ENCODE measurements at regions not wholly inside any gene's neighbourhood (a gene's known extent, or its start where the extent isn't known, plus 50 kb on each side); places are given as distances from the start of the nearest gene placed in this dataset.

DNA sequence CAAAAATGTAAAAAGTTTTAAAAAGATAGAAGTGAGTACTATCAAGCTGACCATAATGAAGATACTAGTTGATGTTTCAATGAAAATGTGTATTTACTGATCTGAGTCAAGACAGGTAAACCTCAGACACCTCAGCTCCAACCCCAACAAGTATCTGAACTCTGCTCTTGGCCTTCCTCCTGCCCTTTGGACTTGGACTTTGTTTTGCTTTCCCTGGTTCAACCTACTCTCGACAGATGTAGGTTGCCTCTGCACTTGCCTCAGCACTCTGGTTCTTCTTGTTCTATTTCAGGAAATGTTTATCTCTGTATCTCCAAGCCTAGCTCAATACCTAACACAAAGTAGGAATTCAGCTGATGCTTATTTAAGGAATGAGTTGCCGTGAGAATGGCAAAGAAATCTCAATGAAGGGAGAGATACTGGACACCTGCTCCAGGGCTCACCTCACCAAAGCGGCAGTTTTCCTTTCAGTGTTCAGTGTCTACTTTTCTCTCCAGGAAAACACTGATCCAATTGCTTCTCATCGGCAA is 248.8 kb upstream of the CTAGE1 start:
- FAIRE-seq (no peak), DNase-seq (ENCODE audit: insufficient read length, low spot score) (no peak)

DNA sequence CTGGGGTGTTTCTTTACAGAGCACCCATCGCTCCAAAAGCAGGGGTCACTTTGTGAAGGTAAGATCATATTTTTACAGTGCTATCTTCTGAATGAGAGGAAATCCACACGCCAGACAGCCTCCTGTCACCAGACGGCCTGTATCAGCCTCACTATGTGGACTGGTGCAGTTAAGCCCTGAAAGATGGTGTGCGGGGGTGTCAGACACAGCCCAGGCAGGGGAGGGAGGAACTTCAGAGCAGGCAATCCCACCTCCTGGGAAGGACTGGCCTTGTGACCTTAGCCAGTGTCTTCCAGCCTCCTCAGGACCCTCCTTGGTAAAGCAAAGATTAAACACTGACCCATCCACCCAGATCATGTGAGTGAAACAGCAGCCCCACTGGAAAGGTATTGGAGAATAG is 249.4 kb upstream of the CTAGE1 start:
- FAIRE-seq (no peak), DNase-seq (ENCODE audit: insufficient read length, low spot score) (no peak)

DNA sequence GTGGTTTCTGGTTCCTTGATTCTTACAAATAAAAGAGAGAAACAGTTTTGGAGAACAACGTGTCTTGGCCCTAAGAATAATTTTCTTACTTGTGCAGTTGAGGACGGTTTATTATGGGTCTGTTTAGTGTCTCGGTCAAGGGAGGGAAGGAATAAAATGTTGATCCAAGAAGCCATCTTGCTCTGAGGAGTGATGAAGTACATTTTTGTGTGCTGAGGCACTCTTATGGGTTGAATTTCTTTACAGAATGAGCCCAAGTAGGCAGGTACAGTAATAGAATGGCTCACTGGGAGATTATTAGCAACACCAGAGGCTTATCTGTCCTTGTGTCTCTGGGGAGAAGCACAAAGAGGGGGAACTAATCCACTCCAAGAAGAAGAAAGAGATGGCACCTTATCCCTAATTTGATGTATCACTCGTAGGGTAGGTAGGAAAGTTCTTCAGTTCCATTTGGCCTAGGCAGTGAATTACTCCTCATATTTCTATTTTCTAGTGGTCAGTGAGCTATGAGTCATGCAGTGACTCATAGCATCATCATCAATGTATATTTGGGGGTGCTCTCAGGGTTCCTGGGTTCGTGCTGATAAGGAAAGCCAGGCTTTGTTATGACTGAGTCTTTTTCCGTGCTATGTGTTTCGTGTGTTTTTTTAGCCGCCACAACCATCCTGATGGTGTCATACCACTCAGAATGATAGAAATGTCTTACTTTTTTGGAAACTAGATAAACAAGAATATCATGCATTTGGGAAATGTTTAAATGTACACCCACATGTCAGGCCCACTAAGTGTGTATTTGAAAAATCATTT is 250.1 kb upstream of the CTAGE1 start:
- FAIRE-seq (no peak), DNase-seq (ENCODE audit: insufficient read length, low spot score) (no peak)

DNA sequence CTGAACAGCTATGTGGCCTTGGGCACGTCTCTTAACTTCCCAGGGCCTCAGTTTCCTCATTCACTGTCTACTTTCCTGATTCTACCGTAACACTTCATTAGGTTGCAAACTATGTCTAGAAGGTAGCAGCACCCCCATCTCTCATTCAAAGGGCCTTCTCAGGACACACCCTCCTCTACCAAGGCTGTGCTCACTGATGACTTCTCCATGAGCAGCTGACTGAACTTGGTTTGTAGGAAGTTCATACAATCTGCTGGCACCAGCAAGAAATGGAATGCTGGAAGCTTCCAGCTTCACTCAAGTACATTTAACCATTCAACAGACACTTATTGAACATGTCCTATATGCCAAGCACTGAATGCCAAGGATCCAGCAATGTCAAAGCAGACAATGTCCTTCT is 250.8 kb upstream of the CTAGE1 start:
- FAIRE-seq = no peak

DNA sequence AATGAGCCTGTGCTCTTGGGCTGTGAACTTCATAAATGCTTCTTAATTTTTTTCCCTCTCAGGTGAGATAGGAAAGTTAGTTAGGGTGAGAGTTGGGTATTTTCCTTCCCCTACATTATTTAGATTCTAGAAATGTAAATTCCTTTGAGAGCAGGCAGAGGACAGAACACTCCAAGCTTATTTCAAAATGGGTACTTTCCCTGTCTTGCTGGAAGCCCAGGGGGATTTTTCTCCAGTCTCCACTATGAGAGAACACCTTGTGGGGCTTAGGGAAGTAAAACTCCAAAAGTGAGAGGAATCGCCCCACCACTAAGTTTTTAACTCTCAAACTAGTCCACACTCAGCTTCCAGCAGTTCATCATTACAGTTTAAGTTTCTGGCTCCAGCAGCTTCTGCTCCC is 253.2 kb upstream of the CTAGE1 start:
- FAIRE-seq = no peak

More for the DNA sequence above, 250.8 kb upstream of the CTAGE1 start:
- no peak for DNase-seq (ENCODE audit: insufficient read length, low spot score)

DNA sequence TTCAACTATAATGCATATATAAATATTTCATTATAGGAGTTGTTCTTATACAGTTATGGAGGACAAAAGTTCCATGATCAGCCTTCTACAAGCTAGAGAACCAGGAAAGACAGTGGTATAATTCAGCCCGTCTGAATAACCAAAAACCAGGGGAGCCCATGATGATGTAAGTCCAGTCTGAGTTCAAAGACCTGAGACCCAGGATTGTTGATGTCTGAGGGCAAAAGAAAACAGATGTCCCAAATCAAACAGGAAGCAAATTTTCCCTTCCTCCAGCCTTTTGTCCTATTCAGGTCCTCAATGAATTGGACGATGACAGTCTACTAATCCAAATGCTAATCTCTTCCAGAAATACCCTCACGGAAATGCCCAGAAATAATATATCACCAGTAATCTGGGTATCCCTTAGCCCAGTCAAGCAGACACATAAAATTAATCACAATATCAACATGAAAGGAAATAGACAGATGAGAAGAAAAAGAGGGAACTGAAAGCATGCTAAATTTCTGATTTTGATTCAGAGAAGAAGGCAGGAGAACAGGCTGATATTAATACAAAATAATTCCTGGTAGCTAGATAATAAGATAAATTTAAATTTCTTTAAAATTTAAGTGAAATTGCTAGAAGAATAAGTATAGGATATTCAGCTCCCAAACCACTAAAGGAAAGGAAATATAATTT is 255.6 kb upstream of the CTAGE1 start:
- no peak for DNase-seq (ENCODE audit: insufficient read length, low spot score)
- no peak for FAIRE-seq

More for the DNA sequence above, 253.2 kb upstream of the CTAGE1 start:
- no peak for DNase-seq (ENCODE audit: insufficient read length, low spot score)

DNA sequence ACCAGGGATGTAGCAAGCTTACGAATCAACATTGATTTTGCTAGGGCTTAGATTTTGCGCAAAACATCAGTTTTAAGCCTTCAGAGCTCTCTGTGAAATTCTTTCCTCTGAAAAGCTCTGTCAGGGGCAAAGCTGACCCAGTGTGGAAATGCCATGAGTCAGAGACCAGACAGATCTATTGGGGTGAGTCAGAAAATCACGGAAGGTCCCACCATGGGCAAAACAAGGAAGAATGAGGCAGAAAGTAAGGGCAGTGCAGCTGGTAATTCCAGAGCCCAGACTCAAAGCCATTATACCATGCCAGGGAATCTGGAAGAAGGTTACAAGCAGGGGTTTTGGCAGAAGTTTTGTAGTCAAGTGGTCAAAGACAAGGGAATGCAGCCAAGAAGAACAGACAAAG is 256.6 kb upstream of the CTAGE1 start:
- DNase-seq (ENCODE audit: insufficient read length, low spot score) (no peak), FAIRE-seq (no peak)

DNA sequence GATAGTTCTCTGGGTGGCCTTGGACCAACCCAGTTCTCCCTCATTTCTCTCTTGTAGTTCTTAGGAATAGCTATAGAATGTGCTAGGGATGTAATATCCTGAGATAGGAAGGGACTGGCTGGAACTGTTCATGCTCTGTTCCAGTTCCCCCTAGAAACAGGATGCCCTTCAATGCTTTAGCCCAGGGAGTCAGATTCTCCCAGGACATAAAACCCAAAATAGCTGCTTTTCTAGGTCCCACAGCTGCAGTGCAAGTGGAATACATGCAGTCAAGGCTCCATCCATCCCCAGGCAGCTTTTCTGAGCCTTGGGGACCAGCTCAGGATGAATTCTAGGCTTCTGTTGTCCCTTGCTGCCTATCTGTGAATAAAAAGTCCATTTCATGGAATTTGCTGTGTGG is 257.3 kb upstream of the CTAGE1 start:
- FAIRE-seq (no peak), DNase-seq (ENCODE audit: insufficient read length, low spot score) (no peak)

DNA sequence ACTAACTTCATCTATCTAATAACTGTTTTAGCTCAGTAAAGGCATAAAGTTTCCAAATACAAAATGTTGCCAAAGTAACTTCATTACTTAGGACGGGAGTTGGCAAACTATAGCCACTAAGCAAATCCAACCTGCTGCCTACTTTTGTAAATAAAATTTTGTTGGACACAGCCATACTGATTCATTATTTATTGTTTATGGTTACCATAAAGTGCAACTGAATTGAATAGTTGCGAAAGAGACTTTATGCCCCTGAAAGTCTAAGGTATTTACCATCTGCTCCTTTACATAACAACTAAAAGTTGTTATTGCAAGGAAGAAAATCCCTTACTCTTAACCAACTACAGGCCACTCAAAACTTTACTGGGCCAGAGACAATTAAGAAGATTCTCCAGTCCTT is 256.7 kb upstream of the RBBP8 start:
- no peak for FAIRE-seq
- DNase-seq (ENCODE audit: insufficient read length, low spot score) = no peak

DNA sequence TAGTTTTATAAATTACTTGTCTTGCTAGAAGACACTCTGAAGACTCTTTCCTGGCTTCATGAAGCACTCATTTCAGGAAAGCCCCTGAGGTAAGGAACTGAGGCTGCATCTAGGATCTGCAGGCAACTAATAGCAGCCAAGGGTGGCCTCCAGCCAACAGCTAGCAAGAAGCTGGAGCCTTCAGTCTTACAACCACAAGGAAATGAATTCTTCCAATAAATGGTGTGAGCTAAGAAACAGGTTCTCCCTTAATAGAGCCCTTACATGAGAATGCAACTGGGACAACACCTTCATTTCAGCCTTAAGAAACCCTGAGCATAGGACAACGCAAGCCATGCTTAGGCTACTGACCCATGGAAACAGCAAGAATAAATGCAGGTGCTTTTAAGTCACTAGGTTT is 254.6 kb upstream of the RBBP8 start:
- no peak for FAIRE-seq
- DNase-seq (ENCODE audit: insufficient read length, low spot score) = no peak

DNA sequence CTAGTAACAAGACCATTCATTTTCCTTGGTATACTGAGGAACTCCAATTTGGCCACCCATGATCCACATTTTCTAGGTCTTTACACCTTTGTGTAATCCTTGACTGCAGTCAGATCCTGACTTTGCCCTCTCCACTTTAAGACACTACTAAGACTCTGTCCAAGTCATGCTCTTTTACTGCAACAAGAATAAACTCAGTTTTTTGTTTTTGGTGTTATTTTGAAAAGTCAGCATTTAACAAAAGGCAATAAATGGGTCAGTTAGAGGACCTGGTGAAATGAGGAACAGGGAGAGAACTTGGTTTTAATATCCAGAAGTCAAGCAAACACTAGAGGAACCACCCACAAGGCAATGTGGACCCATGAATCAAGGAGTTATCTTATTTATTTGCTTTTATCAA is 252.2 kb upstream of the RBBP8 start:
- no peak for DNase-seq (ENCODE audit: insufficient read length, low spot score)
- no peak for FAIRE-seq

DNA sequence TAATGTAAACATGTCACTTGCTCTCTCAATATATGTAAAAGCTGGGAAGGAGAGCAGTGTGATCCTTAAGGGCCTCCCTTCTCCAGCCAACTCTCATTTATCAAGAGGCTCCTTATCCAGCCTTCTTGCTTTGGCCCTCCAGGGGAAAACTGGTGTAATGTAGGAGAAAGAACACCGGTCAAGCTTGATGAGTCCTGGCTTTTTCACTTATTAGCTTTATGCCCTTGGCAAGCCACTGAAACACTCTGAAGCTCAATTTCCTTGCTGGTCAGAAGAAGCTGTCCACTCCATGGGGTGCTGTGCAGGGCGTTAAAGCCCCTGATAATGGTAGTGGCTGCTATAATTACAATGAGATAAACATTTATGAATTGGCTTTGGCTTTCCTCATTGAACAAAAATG is 251.2 kb upstream of the RBBP8 start:
- FAIRE-seq (no peak), DNase-seq (ENCODE audit: insufficient read length, low spot score) (no peak)

DNA sequence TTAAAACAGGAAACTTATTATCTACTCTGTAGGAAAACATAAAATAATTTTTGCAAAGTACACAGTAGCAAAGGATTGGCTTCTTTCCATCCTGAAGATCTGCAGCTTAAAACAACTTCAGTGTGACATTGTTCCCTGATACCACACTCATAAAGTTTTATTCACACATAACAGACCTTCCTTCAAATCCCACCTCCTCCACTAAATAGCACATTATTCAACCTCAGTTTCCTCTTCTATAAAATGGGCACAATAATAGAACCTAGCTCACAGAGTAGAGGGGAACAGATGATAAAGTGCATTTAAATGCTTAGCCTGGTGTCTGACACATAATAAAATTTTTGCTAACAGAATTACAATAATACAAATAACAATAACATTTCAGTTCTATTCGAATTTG is 250.4 kb upstream of the RBBP8 start:
- FAIRE-seq = no peak
- no peak for DNase-seq (ENCODE audit: insufficient read length, low spot score)

DNA sequence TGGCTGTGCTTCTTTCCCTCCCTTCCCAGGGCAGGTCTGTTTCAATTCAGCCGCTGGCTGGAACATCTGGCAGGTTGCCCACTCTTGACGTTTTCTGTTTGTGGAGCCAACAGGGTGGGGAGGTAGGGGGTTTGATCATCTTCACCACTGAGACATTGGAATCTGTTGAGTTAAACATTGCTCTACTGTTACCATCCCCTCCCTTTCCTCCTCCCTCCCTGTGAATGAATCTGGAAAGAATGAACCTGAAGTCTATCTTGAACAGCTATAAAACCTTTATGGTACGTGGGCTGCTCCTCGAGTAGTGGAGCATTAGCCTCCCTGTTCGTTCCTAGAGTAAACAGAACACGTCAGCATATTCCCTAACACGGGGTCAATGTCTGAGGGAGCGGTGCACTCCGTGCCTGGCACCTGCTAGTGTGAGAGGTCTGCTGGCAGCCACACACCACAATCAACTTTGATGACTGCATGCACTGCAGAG is 249.9 kb upstream of the RBBP8 start:
- DNase-seq (ENCODE audit: insufficient read length, low spot score) (no peak), FAIRE-seq (no peak)

DNA sequence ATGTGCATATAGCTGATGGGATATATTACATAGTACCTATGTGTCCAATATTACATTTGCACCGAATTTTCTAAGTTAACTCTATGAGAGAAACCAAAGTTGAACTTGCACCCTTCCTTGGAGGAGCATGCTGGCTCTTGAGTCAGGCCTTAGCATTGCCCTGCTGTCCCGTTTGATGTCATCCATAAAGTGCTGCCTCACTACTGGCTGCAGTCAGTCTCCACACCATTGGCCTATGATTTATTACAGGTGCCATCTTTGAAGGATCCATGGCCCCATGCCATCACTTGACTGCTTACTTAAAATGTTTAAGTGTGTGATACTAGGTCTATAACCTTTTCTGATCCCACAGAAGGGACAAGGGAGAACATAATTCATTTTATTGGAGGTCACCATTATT is 249.3 kb upstream of the RBBP8 start:
- DNase-seq (ENCODE audit: insufficient read length, low spot score) (no peak), FAIRE-seq (no peak)

DNA sequence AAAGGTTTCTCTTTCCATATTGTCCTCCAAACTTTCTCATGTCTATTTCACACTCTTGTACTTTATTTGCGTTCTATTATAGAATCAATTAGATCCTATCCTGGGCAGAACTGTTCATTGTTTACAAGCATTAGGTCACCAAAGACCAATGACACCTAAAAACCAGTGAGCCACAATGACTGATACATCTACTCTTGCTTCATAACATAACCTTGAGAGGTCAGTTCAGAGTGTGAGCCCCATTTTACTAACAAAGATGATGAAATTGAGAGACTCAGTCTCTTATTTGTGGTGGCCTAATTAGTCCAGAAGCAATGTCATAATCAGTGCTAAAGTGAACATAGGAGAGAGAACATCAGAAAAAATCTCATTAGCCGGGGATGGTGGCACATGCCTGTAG is 248.9 kb upstream of the RBBP8 start:
- DNase-seq (ENCODE audit: insufficient read length, low spot score) = no peak
- FAIRE-seq = no peak

DNA sequence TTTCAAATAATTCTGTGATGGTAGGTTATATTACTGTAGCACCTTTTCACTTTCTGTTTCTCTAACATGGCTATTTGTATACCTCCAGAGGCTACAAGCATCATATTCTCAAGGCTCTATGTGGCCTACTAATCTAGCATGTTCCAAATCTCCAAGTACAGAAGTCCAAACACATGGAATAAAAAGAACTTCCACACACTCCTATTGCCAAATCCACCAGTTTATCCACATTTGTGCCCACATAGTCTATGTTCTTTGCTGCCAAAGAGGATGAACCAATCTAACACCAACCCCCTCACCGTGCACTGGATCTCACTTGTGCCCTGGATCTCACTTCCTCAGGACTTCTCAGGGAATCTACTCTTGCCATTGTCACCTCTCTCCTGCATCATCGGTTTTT is 247.3 kb upstream of the RBBP8 start:
- FAIRE-seq = no peak
- no peak for DNase-seq (ENCODE audit: insufficient read length, low spot score)

DNA sequence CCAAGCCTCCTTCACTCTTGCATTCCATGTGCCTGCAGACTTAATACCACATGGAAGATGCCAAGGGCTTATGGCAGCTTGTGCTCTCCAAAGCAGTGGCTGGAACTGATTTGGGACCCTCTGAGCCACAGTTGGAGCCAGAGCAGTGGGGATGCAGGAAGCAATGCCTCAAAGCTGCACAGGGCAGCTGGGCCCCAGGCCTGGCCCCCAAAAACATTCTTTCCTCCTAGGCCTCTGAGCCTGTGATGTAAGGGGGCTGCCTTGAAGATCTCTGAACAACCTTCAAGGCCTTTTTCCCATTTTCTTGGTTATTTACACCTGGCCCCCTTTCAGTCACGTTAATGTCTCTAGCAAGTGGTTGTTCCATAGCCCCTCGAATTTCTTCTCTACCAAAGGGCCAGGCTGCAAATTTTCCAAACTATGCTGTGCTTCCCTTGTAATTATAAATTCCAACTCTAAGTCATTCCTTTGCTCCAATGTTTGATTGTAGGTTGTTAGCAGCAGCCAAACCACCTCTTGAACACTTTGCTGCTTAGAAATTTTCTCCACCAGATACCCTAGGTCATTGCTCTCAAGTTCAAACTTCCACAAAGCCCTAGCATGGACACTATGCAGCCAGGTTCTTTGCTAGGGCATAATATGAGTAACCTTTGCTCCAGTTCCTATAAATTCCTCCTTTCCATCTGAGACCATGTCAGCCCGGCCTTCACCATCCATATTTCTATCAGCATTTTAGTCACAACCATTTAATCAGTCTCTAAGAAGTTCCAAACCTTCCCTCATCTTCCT is 245.0 kb upstream of the RBBP8 start:
- no peak for FAIRE-seq

DNA sequence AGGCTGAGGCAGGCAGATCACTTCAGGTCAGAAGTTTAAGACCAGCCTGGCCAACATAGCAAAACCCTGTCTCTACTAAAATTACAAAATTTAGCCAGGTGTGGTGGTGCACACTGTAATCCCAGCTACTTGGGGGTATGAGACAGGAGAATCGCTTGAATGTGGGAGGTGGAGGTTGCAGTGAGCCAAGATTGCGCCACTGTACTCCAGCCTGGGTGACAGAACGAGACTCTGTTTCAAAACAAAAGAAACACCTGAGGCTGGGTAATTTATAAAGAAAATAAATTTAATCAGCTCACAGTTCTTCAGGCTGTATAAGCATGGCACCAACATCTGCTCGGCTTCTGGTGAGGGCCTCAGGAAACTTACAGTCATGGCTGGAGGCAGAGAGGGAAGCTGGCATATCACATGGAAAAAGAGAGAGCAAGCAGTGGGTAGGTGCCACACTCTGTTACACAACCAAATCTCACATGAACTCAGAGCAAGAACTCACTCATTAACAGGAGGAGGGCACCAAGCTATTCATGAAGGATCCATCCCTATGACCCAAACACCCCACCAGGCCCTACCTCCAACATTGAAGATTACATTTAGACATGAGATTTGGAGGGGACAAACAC is 244.1 kb upstream of the RBBP8 start:
- no peak for DNase-seq (ENCODE audit: insufficient read length, low spot score)
- FAIRE-seq = no peak

More for the DNA sequence above, 245.0 kb upstream of the RBBP8 start:
- DNase-seq (ENCODE audit: insufficient read length, low spot score) = no peak

DNA sequence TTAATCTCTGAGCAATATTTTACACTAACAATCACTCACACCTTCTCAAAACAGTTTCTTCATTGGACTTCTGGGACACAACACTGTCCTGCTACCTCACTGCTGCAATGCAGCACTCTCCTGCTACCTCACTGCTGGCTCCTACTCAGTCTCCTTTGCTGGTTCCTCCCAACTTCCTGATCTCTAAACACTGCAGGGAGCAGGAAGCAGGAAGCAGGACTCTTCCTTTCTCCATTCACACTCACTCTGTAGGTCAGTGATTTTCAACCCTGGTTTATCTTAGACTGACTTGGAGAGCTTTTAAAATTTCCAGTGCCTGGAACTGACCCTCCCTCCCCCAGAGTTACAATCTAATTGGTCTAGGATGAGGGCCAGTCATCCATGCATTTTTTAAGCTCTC is 243.4 kb upstream of the RBBP8 start:
- DNase-seq (ENCODE audit: insufficient read length, low spot score) (no peak), FAIRE-seq (no peak)

DNA sequence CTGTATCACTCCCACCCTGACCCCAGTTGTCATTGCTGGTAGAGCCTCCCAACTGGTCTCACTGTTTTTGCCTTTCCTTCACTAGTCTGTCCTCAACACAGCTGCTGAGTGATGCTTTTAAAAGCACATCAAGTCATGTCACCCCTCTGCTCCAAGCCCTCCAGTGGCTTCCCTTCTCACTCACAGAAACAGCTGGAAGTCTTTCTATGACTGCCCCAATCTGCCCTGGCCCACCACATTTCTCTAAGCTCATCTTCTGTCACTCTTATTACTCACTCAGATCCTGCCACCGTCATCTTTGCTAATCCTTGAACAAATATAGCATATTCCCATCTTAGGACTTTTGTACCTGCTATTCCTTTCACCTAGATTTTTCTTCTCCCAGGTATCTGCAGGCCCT is 242.6 kb upstream of the RBBP8 start:
- FAIRE-seq = no peak
- no peak for DNase-seq (ENCODE audit: insufficient read length, low spot score)
